ENCODE measurements at regions not wholly inside any gene's neighbourhood (a gene's known extent, or its start where the extent isn't known, plus 50 kb on each side); places are given as distances from the start of the nearest gene placed in this dataset.

GRCh38 chr3:3553236-3553635 lies 246.0 kb upstream of the LRRN1 start:
- no peak for DNase-seq

- no peak for DNase-seq
These were observed 246.5 kb upstream of the LRRN1 start for GRCh38 chr3:3552761-3553160.

DNA sequence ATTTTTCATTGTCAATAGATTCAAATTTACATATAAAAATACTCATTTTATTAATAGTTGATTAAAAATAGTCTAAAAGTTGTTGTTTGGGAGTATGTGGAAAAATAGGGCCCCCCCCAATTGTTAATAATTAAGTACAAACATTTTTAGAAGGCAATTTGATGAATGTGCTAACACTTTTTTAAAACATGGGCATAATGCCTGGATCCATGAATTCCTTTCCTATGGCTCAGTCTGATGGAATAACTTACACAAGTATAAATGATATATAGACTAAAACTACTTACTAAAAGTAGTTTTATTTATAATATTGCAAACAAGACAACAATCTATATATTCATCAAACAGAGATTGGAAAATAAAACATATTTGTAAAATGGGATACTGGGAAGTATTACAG lies 247.2 kb upstream of the LRRN1 start:
- DNase-seq, result no peak

- DNase-seq, result no peak
These were observed 253.9 kb upstream of the LRRN1 start for GRCh38 chr3:3545360-3545759.

GRCh38 chr3:3538451-3538850 lies 260.8 kb upstream of the LRRN1 start:
- no peak for DNase-seq

DNA sequence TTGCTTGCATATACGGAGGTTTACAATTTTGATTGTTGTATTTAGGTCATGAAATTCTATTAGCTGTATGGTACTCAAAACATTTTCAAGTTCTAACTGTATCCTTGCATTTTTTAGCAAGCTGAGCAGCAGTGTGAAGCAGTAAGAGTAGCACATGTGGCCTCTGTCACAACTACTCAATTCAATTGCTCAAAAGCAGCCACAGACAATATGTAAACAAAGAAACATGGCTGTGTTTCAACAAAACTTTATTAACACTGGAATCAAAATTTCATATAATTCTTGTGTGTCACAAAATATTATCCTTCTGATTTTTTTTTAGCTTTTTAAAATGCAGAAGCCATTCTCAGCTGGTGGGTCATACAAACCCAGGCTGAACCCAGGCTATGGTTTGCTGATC lies 266.7 kb upstream of the LRRN1 start:
- DNase-seq, result no peak

GRCh38 chr3:3531476-3531875 lies 267.8 kb upstream of the LRRN1 start:
- no peak for DNase-seq

GRCh38 chr3:3519266-3519665 lies 280.0 kb upstream of the LRRN1 start:
- no peak for DNase-seq

- DNase-seq, result no peak
These were observed 282.2 kb upstream of the LRRN1 start for GRCh38 chr3:3516996-3517395.

GRCh38 chr3:3516384-3516783 lies 282.8 kb upstream of the LRRN1 start:
- no peak for DNase-seq

DNA sequence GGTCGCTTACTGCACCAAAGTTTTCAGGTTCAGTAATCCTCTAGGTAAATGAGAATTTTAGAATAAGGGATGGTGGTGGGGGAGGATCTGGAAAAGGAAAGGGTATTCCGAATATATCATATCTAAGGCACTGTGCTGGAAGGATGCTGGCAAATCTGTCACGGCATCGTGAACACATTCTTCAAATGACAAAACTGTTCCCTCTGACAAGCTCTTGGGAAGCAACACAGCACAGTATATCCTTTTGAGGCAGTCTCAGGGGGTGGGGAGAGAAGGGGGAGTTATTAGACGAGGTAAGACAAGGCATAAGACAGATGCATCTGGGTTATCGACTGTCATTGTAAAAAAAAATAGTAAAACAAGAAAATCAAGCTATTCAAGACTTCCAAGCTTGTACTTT lies 289.6 kb upstream of the LRRN1 start:
- DNase-seq, result no peak

DNA sequence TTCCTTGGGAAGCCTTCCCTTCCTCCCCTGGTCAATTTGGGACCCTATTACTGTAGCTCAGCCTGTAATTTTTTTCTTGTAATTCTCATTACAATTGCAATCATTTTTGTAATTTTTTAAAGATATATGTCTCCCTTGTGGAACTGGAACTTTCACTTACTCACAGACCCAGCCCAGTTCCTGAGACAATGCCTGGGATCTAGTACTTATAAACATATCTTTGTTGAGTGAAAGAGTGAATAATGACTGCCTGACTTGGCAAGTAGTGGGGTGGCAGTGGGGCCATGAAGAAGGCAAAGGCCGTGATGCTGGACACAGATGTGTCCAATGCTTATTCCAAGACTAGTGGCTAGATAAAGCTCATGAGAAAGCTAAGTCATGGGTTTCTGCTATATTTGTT lies 294.5 kb upstream of the LRRN1 start:
- DNase-seq, result no peak

GRCh38 chr3:3503411-3503810 lies 295.8 kb upstream of the LRRN1 start:
- no peak for DNase-seq

DNA sequence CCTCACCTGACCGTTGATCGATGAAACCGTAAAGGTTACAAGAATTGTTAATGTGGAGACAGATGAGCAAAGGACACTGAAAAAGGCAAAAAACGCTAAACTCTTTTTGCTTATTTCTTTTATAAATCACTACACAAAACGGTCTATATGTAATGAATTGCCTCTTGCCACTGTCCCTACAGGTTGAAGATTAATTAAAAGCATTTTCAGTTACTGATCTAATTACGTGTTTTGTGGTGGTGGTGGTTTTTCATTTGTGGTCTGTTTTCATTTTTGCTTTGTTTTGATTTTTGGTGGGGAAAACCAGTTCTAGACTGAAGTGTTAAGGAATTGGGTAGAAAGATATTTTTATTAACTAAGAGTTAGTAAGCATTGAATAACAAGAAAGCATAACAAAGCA lies 299.2 kb upstream of the LRRN1 start:
- no peak for DNase-seq

DNA sequence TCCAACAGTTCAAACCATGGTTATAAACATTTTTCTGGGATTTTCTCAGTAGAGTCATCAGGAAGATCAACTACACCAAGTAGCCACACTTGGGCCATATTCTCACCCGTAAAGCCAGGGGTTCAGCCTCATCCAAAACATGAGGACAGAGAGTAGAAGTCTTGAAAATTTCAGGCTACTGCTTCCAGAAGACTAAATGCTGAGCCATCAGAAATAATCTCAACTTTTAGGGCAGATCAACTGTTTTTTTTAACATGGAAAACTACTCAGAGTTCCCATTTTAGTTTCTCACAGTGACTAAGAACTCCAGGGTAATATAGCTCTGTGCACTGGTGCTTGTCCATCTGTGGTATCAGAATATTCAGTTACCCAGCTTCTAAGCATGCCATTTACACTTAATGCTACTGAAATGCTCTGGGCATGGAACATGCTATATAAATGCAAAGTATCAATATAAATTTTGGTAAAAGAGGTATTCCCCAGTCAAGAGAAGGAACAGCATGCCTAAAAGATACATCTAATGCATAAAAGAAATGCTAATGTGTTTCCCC lies 300.1 kb upstream of the LRRN1 start:
- no peak for DNase-seq

GRCh38 chr3:3495611-3496010 lies 303.6 kb upstream of the LRRN1 start:
- DNase-seq, result no peak

- DNase-seq, result no peak
These were observed 297.2 kb upstream of the CRBN start for GRCh38 chr3:3476669-3477068.

DNA sequence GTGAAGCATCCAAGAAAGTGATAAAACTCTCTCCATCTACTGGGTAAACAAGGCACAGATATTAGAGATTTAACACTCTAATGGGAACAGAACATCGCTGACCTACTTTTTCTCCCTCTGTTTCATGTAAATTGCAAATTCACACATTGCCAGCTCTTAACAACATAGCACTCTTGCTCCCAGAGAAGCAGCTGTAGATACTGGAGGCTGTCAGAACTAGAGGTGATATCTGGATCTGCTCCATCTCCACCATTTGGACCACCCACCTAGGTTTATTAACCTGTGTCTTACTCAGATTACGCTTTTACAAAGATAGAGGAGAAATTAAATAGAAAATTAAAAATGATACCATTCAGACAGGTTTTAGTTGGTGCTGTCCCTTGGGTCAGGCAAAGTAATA lies 289.1 kb upstream of the CRBN start:
- DNase-seq, result no peak

GRCh38 chr3:3464131-3464530 lies 284.6 kb upstream of the CRBN start:
- DNase-seq, result no peak

DNA sequence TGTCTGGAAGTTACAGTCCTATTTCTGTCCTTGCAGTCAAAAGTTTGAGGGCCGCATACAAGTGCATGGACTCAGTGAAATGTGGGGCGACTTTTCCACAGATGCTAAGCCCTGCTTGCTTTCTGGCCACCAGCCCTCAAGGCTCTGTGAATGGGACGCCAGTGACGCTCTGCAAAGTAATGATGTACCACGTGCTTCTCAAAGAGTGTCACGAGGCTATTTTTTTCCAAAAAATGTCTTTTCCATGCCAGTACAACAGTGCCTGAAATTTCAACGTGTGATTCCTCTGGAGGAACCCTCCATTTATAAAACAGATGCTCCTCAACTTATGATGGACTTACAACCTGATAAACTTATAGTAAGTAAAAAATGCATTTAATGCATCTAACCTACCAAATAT lies 281.8 kb upstream of the CRBN start:
- DNase-seq, result no peak

GRCh38 chr3:3448468-3448867 lies 269.0 kb upstream of the CRBN start:
- no peak for DNase-seq

DNA sequence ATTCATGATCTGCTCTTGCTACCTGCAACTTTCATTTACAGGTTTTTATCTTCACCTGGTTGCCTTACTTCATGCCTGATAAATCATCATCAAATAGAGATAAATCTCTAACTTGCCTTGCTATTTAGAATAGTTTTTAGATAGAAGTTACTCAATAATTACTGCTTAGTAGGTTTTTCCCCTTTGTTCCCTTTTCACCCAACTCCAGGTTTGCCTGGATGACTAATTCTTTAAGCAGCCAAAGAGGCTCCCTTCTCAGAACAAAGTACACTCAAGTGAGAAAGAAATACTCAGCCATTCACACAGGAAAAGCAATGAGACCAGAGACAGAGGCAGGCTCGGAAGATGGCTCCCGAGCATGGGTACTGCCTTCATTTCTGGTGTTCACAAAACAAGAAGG lies 268.1 kb upstream of the CRBN start:
- DNase-seq, result no peak

GRCh38 chr3:3446251-3446650 lies 266.8 kb upstream of the CRBN start:
- DNase-seq, result no peak

DNA sequence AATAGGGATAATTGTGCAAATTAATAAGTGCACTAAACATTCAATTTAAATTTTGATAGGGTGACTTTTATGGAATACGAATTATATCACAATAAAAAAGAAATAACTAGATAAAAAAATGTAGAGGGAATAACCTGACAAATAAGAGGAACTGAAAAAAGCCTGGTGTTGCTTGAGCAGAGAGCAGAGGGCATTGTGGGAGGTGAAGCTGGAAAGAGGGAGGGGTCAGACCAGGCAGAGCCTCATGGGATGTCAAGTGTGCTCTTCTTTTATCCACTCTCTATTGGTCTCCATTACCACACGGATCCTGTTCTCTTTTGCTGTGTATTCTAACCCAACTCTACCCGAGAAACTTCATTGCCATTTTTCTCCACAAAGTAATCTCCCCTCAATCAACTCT lies 264.0 kb upstream of the CRBN start:
- DNase-seq, result no peak

GRCh38 chr3:3433711-3434110 lies 254.2 kb upstream of the CRBN start:
- DNase-seq, result no peak

- DNase-seq, result no peak
These were observed 250.3 kb upstream of the CRBN start for GRCh38 chr3:3429841-3430240.
